GM18517 (cell line): ENCODE measurements at regions not wholly inside any gene's neighbourhood (a gene's known extent, or its start where the extent isn't known, plus 50 kb on each side); places are given as distances from the start of the nearest gene placed in this dataset.
"Not testable (repeated sequence)": the region's sequence is repeated elsewhere in the genome, so short reads cannot be mapped to it uniquely, and the experiment has no call there.

ENCODE experiments used
- ATAC-seq: cut with Tn5 transposase; IDR thresholded peaks from one replicate; pipeline ENCODE4 v1.9.1; 2021; ENCODE audit warnings: mild to moderate bottlenecking, moderate library complexity; ENCODE audit not compliant: unreplicated experiment

DNA sequence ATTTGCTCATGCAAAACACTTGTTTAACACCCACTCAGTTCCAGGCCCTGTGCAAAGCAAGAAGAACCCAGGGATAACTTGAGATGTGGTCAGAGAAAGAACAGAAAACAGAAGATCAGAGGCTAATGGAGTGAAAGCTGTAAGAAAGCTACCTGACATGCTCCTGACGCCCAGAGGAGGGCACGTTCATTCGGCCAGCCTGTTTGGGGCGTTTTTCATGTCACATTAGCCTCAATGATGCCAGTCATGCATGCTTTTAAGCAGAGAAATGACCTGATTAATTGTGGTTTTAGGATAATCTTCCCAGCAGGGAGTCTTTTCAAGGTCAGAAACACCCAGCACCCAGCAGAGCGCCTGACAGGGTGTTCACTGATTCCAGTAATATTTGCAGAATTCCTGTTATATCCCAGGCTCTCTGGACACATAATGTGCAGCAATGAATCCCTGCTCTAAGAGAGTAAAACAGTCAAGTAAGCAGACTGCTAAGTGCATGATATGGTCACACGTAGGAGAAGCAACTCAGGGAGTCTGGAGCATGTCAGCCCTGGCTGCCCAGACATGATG lies 320.0 kb downstream of the LRATD1 start:
- ATAC-seq, result no peak

- no peak for ATAC-seq
These were observed 328.3 kb downstream of the LRATD1 start for GRCh38 chr2:14960686-14961324.

DNA sequence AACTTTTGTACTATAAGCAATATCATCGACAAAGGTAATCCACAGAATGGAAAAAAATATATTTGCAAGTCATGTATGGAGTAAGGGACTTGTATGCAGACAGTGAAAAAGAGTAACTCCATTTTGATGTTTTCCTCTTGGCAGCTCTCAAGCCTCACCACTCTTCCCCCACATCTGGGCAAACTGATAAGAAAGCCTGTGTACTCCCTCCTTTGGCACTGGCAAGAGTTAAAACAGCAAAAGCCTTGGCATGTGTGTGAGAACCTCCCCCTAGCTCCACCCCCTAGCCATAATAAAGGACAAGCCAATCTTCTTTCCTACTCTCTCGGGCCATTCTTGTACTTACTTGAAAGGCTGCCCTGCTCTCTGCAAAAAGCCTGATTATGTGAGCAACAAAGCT lies 335.2 kb downstream of the LRATD1 start:
- ATAC-seq, result no peak

GRCh38 chr2:14975381-14975780 lies 342.9 kb downstream of the LRATD1 start:
- ATAC-seq, result no peak

GRCh38 chr2:14977021-14977420 lies 344.5 kb downstream of the LRATD1 start:
- no peak for ATAC-seq

DNA sequence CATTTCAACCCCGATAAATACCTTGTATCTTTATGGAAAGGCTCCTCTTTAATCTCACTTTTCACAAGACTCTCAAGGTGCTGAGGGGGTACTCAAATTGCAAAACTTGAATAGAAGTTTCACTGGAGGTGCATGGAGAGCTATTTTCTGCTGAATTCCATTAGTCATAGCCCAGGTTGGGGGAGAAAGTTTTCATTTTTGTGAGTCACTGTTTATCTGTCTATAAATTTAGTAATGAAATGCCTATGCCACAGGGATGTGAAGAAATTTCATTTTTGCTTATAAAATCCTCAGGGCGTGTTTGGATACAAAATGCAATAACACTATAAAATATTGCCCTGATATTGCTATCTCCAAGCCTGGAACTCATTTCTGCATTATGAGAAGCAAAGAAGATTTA lies 346.3 kb downstream of the LRATD1 start:
- no peak for ATAC-seq

DNA sequence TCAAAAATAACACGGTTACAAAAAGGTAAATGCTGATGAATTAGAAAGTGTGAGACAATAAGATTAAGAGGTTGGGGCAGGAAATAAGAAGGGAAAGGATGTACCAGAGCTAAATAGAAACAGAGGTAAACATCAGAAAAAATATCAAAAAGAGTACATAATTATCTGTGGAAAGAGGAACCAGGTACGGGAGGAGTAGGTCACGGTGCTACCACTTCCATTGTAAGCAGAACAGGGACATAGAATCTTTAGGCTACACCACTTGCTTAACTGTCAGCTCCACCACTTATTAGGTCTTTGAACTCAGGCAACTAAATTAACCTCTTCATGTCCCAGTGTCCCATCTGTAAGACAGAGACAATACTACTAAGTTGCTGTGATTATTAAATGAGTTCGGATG lies 350.3 kb downstream of the LRATD1 start:
- ATAC-seq, result no peak

GRCh38 chr2:14988600-14988999 lies 356.1 kb downstream of the LRATD1 start:
- ATAC-seq, result no peak

DNA sequence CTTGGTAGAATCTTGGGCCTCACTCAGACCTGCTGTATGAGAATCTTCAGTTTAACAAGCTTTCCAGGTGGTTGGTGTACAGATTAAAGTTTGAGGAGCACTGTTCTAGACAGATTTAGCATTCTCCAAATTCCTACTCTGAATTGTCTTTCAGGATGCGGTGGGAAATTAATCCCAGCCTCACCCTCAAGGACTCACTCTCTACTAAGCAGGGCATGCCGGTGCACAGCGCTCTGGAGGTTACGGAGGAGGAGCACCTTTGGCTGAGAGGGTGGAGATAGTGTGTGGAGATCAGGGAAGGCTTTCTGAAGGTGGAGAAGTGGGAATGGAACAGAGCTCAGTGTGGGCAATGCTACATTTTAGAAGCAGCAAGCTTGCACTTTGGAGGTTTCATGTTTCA lies 359.2 kb downstream of the LRATD1 start:
- ATAC-seq, result no peak

GRCh38 chr2:14994721-14995120 lies 362.2 kb downstream of the LRATD1 start:
- ATAC-seq, result no peak

GRCh38 chr2:14996351-14997014 lies 364.0 kb downstream of the LRATD1 start:
- ATAC-seq, result no peak

DNA sequence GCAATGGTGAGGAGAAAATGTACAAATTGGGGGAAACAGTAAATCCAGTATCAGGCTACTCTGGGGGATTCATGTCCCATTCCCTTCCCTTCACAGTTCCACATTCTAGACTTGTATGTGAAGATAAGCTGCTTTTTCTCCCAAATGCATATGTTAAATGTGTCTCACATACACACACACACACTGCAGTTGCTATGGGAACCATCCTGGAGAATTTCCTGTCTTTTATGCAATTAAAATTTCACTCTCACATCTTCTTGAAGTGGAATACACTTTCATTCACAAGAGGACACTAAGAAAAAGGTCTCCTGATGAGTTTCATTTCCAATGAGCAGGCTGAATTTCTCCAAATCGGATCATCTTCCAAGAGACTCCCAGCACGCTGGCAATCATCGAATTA lies 366.0 kb downstream of the LRATD1 start:
- ATAC-seq, result no peak

GRCh38 chr2:14999114-14999661 lies 366.7 kb downstream of the LRATD1 start:
- ATAC-seq, result no peak

- not testable (repeated sequence) for ATAC-seq
These were observed 370.0 kb downstream of the LRATD1 start for GRCh38 chr2:15002519-15002918.

GRCh38 chr2:15006667-15007066 lies 374.1 kb downstream of the LRATD1 start:
- ATAC-seq, result no peak

DNA sequence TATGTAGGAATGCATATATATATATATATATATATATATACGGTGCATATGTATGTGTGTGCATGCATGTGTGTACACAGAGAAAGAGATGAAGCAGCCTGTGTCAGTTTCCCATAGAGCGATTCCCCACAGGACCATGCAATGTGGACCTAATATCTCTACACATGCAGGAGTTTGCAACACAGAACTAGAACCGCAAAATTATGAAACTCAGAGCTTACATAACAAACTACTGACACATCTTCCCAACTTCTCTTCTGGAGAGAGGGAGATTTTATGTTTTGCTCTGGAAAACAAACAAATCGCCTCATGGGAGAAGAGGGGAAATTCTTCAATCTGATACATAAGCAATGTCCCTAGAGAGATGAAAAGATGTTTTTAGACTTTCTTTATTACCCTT lies 377.2 kb downstream of the LRATD1 start:
- no peak for ATAC-seq

DNA sequence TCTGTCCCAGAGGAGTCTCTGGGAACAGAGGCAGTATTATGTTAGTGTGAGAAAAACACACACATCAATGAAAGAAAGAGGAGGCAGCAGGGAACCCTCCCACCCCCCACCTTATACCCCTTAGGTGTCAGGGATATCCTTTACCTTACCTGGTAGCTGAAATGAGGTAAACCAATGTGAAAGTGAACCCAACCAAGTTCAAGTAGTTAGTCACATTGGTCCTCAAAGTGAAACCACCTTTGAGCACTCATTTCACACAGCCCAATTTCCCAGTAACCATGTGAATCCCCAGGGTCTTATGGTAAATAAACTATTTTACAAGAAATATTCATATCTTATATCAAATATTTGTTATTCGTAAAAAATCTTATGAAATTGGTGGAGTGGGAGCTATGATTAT lies 377.8 kb downstream of the LRATD1 start:
- ATAC-seq, result no peak

DNA sequence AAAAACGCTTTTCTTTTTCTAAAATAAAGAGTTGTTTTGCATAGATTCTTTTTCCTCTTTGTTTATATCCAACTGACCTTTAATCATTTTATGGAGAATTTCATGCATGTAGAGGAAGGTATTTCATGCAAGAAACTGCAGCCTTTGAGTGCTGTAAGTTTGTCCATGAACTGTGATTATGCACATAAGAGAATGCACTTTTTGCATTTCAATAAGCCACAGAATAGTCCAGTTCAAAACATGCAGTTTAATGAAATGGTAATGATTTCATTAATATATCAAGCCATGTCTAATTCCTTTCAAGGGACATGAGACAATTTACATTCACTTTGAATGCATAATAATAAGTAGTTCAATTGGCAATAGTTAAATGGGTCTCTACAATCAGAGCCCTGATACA lies 386.3 kb downstream of the LRATD1 start:
- no peak for ATAC-seq

DNA sequence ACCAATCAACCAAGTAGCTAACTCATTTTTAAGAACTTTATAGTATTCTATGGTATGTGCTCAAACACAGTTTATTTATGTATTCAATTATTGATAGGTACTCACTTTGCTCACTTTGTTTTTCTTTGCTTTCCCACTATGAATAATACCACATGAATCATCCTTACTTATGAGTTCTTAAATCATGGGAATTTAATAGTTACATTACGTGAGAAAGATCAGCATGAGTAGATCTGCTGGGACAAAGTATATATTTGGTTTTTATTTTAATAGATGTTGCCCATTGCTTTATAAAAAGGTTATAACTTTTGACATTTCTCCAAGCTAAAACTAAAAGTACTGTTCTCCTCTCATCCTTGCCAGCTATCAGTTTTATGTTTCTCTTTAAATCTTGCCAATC lies 390.7 kb downstream of the LRATD1 start:
- no peak for ATAC-seq

GRCh38 chr2:15028406-15028805 lies 395.9 kb downstream of the LRATD1 start:
- ATAC-seq, result no peak

GRCh38 chr2:15031745-15032240 lies 399.3 kb downstream of the LRATD1 start:
- ATAC-seq, result peak; percentile 93

DNA sequence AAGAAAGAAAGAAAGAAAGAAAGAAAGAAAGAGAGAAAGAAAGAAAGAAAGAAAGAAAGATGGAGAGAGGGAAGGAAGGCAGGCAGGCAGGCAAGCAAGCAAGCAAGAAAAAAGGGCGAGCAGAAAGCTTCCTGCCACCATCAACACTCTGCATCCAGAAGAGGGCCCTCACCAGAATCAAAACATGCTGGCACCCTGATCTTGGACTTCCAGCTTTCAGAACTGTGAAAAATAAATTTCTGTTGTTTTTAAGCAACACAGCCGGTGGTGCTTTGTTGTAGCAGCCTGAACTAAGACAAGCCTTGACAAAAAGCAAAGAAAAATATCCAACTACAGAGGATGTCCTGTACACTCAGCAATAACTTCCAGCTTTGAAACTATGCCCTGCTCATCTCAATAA lies 401.7 kb downstream of the LRATD1 start:
- no peak for ATAC-seq
